ENCODE measurements at regions not wholly inside any gene's neighbourhood (a gene's known extent, or its start where the extent isn't known, plus 50 kb on each side); places are given as distances from the start of the nearest gene placed in this dataset.

- TF ChIP-seq CTCF (optimal IDR thresholded peaks at IDR 0.05 in 1 of 3, IDR thresholded peaks at IDR 0.05 in 1 of 3, conservative IDR thresholded peaks at IDR 0.05 in 1 of 3; ENCODE audit: extremely low read depth in 1 of 3, insufficient read depth in 2 of 3, low read length in 3 of 3) (no peak), EZH2 (IDR thresholded peaks at IDR 0.05; ENCODE audit: low read length) (no peak)
Measured at GRCh38 chr3:18086078-18086477, 339.1 kb downstream of the SATB1 start.
